Ovary (tissue), 3 donors: ENCODE measurements at regions not wholly inside any gene's neighbourhood (a gene's known extent, or its start where the extent isn't known, plus 50 kb on each side); places are given as distances from the start of the nearest gene placed in this dataset.

Experiments
- CTCF ChIP-seq, 3 donors: fragments of 450-650 bp in 2 of 3; fragments of 200-600 bp in 1 of 3; IDR thresholded peaks; one replicate each; pipeline versions ENCODE4 v1.5.1 to v1.8.0; 2016 to 2022; ENCODE audit warnings: antibody characterized with exemption in 3 of 3, mild to moderate bottlenecking in 1 of 3
- EP300 ChIP-seq: sonication (generic); formaldehyde crosslinking; IDR thresholded peaks from one replicate; pipeline ENCODE4 v1.6.1; 2017; ENCODE audit warnings: antibody characterized with exemption
- donor health status: DM: no; HTN: no; CAD: no.

GRCh38 chr18:70423120-70423519, 134.3 kb downstream of the SOCS6 start:
- TF ChIP-seq CTCF (IDR thresholded peaks at IDR 0.05) (no peak), EP300 (no peak)
